ENCODE measurements at regions not wholly inside any gene's neighbourhood (a gene's known extent, or its start where the extent isn't known, plus 50 kb on each side); places are given as distances from the start of the nearest gene placed in this dataset.
"Not testable (repeated sequence)": the region's sequence is repeated elsewhere in the genome, so short reads cannot be mapped to it uniquely, and the experiment has no call there.

- not testable (repeated sequence) for DNase-seq
These were observed 627.5 kb downstream of the RPIA start for GRCh38 chr2:89318990-89319389.

GRCh38 chr2:89325894-89326293 is 634.4 kb downstream of the RPIA start:
- not testable (repeated sequence) for DNase-seq

- not testable (repeated sequence) for DNase-seq
These were observed 635.0 kb downstream of the RPIA start for GRCh38 chr2:89326455-89326854.

- not testable (repeated sequence) for DNase-seq
These were observed 637.3 kb downstream of the RPIA start for GRCh38 chr2:89328790-89329189.

Data from fibroblast of skin of scalp (primary cell).